DOHH2 (cell line): ENCODE measurements at regions not wholly inside any gene's neighbourhood (a gene's known extent, or its start where the extent isn't known, plus 50 kb on each side); places are given as distances from the start of the nearest gene placed in this dataset.

Source experiments
- H3F3A ChIP-seq: fragments of 200-600 bp; sonication (generic), shearing (Covaris generic); 2 replicates; pipeline ENCODE4 v1.6.0; 2016; ENCODE audit warnings: antibody characterized with exemption, mild to moderate bottlenecking; ENCODE audit not compliant: control insufficient read depth, insufficient read depth
- H3K27ac ChIP-seq: fragments of 200-600 bp; sonication (generic); 2 replicates; pipeline ENCODE4 v1.5.1; 2014; ENCODE audit warnings: low read depth, mild to moderate bottlenecking, low read length, moderate library complexity
- H3K27me3 ChIP-seq: fragments of 200-600 bp; sonication (generic); 2 replicates; pipeline ENCODE4 v1.6.1; 2014; ENCODE audit warnings: mild to moderate bottlenecking, low read length, mixed read lengths; ENCODE audit not compliant: control insufficient read depth
- H3K36me3 ChIP-seq: fragments of 200-600 bp; sonication (generic); 2 replicates; pipeline ENCODE4 v1.6.1; 2014; ENCODE audit warnings: mild to moderate bottlenecking, low read length, moderate library complexity, mixed read lengths; ENCODE audit not compliant: control insufficient read depth
- H3K4me1 ChIP-seq: fragments of 200-600 bp; sonication (generic); 2 replicates; pipeline ENCODE4 v1.6.1; 2014; ENCODE audit warnings: mild to moderate bottlenecking, low read length, mixed read lengths; ENCODE audit not compliant: control insufficient read depth
- H3K4me2 ChIP-seq: fragments of 200-600 bp; sonication (generic); 2 replicates; pipeline ENCODE4 v1.6.0; 2014; ENCODE audit warnings: mild to moderate bottlenecking, low read length, moderate library complexity
- H3K4me3 ChIP-seq: fragments of 200-600 bp; sonication (generic); 2 replicates; pipeline ENCODE4 v1.5.1; 2014; ENCODE audit warnings: mild to moderate bottlenecking, low read length, mixed read lengths
- H3K79me2 ChIP-seq: fragments of 200-600 bp; sonication (generic); 2 replicates; pipeline ENCODE4 v1.6.1; 2014; ENCODE audit warnings: mild to moderate bottlenecking, low read length, mixed read lengths; ENCODE audit not compliant: control insufficient read depth
- H3K9me2 ChIP-seq: fragments of 200-600 bp; sonication (generic); replicated peaks from 2 replicates; pipeline ENCODE4 v1.6.1; 2014; ENCODE audit warnings: mild to moderate bottlenecking, low read length, mixed read lengths; ENCODE audit not compliant: control insufficient read depth
- H3K9me3 ChIP-seq: fragments of 200-600 bp; sonication (generic); 2 replicates; pipeline ENCODE4 v1.6.1; 2014; ENCODE audit warnings: antibody characterized with exemption, low read length, mixed read lengths; ENCODE audit not compliant: control insufficient read depth, insufficient read depth
- H4K20me1 ChIP-seq: fragments of 200-600 bp; sonication (generic); 2 replicates; pipeline ENCODE4 v1.6.0; 2014; ENCODE audit warnings: low read depth, mild to moderate bottlenecking, antibody characterized with exemption, low read length, moderate library complexity; ENCODE audit not compliant: control insufficient read depth, insufficient read depth
- EZH2phosphoT487 ChIP-seq: fragments of 200-600 bp; sonication (generic); IDR thresholded peaks from 2 replicates; pipeline ENCODE4 v1.6.1; 2017; ENCODE audit warnings: borderline replicate concordance, mild to moderate bottlenecking, antibody characterized with exemption, low read length, moderate library complexity, mixed read lengths
- TF ChIP-seq, protein P1 (sequence below): fragments of 200-600 bp; sonication (generic); IDR thresholded peaks from one replicate; pipeline ENCODE4 v1.5.1; 2014; ENCODE audit warnings: antibody characterized with exemption, mild to moderate bottlenecking, low read depth, low read length; ENCODE audit not compliant: poor library complexity, severe bottlenecking

DNA sequence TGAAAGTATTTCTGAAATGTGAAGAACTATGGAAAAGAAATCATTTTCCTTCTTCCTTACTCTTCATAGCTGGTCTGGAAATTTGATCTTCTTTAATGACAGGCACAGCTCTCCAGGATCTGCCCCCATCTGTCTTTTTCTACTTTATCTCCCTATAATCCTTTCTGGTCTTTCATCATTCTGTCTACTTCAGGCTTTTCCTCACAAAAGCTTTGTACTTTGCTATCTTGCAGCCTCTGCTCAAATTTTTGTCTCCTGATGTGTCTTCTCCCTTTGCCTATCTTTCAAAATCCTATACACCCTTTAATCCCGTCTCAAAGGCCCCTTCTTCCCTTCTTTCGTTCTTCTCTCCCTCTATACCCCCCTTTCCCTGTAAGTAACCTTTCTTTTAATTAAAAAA lies 114.9 kb upstream of the ATP10B start:
- Histone ChIP-seq H3K4me1 (no peaks in the 10 kb centered on the region), H3K4me3 (no peak overlapping the region), H3F3A (no peaks in the 10 kb centered on the region), H3K36me3 (no peaks in the 10 kb centered on the region), H3K9me2 (no peaks in the 10 kb centered on the region), H3K27ac (no peak overlapping the region), H4K20me1 (no peaks in the 10 kb centered on the region), H3K4me2 (no peak overlapping the region), H3K27me3 (no peaks in the 10 kb centered on the region), H3K79me2 (no peaks in the 10 kb centered on the region), H3K9me3 (no peaks in the 10 kb centered on the region)
- TF ChIP-seq, protein P1, sequence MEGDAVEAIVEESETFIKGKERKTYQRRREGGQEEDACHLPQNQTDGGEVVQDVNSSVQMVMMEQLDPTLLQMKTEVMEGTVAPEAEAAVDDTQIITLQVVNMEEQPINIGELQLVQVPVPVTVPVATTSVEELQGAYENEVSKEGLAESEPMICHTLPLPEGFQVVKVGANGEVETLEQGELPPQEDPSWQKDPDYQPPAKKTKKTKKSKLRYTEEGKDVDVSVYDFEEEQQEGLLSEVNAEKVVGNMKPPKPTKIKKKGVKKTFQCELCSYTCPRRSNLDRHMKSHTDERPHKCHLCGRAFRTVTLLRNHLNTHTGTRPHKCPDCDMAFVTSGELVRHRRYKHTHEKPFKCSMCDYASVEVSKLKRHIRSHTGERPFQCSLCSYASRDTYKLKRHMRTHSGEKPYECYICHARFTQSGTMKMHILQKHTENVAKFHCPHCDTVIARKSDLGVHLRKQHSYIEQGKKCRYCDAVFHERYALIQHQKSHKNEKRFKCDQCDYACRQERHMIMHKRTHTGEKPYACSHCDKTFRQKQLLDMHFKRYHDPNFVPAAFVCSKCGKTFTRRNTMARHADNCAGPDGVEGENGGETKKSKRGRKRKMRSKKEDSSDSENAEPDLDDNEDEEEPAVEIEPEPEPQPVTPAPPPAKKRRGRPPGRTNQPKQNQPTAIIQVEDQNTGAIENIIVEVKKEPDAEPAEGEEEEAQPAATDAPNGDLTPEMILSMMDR, result no peak
- no peak for TF ChIP-seq EZH2phosphoT487

DNA sequence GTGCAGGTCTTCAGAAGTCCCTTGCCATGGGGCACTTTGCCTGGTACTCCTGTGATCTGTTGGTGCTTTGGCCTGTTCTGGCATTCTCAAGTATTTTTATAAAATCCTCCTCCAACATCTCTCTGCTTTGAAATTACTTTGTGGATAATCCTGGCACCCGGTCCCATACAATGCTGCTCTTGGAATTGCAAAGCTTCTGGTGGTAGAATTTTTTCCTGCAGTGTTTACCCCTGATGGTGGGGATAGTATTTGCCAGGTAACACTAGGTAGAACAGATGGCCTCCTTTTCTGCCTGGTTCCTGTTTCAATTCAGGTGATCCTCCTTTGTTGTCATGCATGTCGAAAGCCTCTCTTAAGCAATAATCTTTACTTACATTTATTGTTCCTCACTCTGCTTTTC lies 109.8 kb upstream of the ATP10B start:
- no peak for TF ChIP-seq EZH2phosphoT487
- TF ChIP-seq, protein P1, result no peak
- Histone ChIP-seq H3F3A (no peaks in the 10 kb centered on the region), H3K4me3 (no peak overlapping the region), H3K36me3 (no peaks in the 10 kb centered on the region), H3K4me1 (no peaks in the 10 kb centered on the region), H3K27me3 (no peaks in the 10 kb centered on the region), H3K9me3 (no peaks in the 10 kb centered on the region), H3K27ac (no peak overlapping the region), H3K4me2 (no peak overlapping the region), H3K79me2 (no peaks in the 10 kb centered on the region), H4K20me1 (no peaks in the 10 kb centered on the region), H3K9me2 (no peaks in the 10 kb centered on the region)

DNA sequence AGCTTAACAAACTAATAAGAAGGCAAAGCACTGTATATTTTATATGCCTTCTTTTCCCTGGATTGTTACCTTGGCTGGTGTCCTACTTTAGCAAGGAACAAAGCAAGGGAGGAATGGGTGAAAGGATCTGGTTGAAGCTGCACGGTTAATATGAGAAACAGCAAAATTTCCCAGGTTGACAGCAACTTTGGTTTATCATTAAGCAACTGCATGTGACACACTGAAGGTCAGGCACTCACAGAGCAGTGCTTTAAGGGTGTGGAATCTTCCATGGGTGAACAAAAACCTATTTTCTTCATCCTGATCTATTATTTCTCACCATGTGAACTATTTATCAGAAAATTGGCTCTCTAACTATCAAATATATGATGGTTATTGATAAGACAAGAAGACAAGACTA lies 109.0 kb upstream of the ATP10B start:
- no peak for TF ChIP-seq EZH2phosphoT487
- TF ChIP-seq, protein P1, result no peak
- H3K9me2 ChIP-seq, result no peaks in the 10 kb centered on the region
- no peaks in the 10 kb centered on the region for H3K4me1 ChIP-seq
- no peaks in the 10 kb centered on the region for H3K36me3 ChIP-seq
- no peaks in the 10 kb centered on the region for H3K79me2 ChIP-seq
- H4K20me1 ChIP-seq, result no peaks in the 10 kb centered on the region
- no peak overlapping the region for H3K27ac ChIP-seq
- H3K27me3 ChIP-seq, result no peaks in the 10 kb centered on the region
- no peak overlapping the region for H3K4me3 ChIP-seq
- no peak overlapping the region for H3K4me2 ChIP-seq
- H3F3A ChIP-seq, result no peaks in the 10 kb centered on the region
- H3K9me3 ChIP-seq, result no peaks in the 10 kb centered on the region

DNA sequence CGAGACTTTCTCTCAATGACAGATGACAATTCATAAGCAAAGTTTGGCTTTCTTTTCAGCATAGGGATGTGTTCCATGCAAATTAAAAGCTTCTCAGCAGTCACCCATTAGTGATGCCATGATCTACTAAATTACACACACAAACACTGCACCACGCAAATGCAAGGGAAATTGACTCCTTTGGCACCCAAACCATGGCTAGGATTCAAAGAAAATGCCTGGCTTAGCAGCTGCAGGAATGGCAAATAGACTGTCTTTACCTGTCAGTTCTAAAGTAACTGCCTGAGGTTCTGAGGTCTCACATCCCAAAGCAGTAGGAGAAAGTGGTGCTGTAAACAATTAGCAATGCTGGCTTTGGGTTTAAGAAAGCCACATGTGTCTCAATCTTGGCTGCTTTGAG lies 108.6 kb upstream of the ATP10B start:
- H3K4me2 ChIP-seq, result no peak overlapping the region
- H3K36me3 ChIP-seq, result no peaks in the 10 kb centered on the region
- H3K4me1 ChIP-seq, result no peaks in the 10 kb centered on the region
- TF ChIP-seq, protein P1, result no peak
- no peak for TF ChIP-seq EZH2phosphoT487
- no peaks in the 10 kb centered on the region for H3K27me3 ChIP-seq
- H3K9me2 ChIP-seq, result no peaks in the 10 kb centered on the region
- no peak overlapping the region for H3K4me3 ChIP-seq
- H3F3A ChIP-seq, result no peaks in the 10 kb centered on the region
- H3K27ac ChIP-seq, result no peak overlapping the region
- no peaks in the 10 kb centered on the region for H3K9me3 ChIP-seq
- no peaks in the 10 kb centered on the region for H4K20me1 ChIP-seq
- H3K79me2 ChIP-seq, result no peaks in the 10 kb centered on the region
